ENCODE measurements at regions not wholly inside any gene's neighbourhood (a gene's known extent, or its start where the extent isn't known, plus 50 kb on each side); places are given as distances from the start of the nearest gene placed in this dataset.

DNA sequence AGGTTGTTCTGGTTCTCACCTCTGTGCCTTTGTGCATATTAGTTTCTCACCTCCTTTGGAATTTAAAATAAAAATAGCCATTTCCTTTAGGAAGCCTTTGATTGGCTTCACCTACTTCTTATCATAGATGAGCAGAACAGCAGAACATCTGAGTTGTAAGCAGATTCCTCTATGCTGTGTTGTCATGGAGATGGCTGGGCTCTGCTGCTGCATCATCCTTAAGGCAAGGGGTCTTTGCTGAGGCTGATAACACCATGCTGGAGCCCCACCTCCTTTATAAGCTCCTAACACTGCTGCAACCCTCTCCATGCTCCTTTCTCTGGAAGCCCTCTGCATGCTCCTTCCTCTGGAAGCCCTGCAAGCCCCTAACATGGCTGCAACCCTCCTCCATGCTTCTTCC lies 276.5 kb upstream of the TCF21 start:
- TF ChIP-seq, protein P1, sequence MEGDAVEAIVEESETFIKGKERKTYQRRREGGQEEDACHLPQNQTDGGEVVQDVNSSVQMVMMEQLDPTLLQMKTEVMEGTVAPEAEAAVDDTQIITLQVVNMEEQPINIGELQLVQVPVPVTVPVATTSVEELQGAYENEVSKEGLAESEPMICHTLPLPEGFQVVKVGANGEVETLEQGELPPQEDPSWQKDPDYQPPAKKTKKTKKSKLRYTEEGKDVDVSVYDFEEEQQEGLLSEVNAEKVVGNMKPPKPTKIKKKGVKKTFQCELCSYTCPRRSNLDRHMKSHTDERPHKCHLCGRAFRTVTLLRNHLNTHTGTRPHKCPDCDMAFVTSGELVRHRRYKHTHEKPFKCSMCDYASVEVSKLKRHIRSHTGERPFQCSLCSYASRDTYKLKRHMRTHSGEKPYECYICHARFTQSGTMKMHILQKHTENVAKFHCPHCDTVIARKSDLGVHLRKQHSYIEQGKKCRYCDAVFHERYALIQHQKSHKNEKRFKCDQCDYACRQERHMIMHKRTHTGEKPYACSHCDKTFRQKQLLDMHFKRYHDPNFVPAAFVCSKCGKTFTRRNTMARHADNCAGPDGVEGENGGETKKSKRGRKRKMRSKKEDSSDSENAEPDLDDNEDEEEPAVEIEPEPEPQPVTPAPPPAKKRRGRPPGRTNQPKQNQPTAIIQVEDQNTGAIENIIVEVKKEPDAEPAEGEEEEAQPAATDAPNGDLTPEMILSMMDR (IDR thresholded peaks at IDR 0.05), result no peak
- no peak for TF ChIP-seq ZFX (IDR thresholded peaks at IDR 0.05; ENCODE audit: borderline replicate concordance)
- H3K27ac ChIP-seq, result no peak overlapping the region

DNA sequence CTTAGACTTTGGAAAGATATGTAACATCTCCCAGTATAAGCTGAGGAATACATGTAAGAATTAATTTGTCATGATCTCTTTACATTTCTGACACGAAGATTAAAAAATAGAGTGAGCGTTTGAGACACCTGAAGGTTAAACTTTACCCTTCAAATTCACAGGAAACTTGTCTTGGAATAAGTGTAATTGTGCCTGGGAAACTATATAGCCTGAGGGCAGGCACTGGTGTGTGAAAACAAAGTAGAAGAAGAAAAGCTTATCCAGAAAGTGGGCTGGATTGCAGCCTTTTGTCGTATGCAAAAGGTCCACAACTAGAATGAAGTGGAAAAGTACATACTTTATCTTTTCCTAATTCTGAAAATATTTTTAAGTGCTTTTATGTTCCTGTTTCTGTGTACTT lies 275.7 kb upstream of the TCF21 start:
- H3K27ac ChIP-seq, result no peak overlapping the region
- TF ChIP-seq, protein P1 (IDR thresholded peaks at IDR 0.05), result no peak
- no peak for TF ChIP-seq ZFX (IDR thresholded peaks at IDR 0.05; ENCODE audit: borderline replicate concordance)

DNA sequence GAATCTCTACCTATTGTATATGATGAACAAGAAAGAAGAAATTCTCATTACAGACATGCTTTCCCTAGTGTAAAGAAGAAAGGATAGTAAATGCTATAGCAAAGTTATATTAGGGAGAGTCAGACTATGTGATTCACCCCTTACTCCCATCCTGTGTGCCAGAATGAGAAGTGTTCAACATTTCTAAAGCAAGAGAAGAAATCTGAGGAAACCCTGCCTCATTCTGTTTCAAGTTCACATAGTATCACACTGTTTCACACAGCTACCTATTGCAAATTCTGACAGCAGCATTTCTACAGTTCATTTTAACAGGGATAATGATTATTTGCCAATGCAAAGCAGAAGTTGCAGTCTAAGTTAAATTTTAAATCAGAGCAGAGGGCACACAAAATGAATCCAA lies 267.2 kb upstream of the TCF21 start:
- no peak for TF ChIP-seq ZFX (IDR thresholded peaks at IDR 0.05; ENCODE audit: borderline replicate concordance)
- TF ChIP-seq, protein P1 (IDR thresholded peaks at IDR 0.05), result no peak
- H3K27ac ChIP-seq, result no peak overlapping the region

DNA sequence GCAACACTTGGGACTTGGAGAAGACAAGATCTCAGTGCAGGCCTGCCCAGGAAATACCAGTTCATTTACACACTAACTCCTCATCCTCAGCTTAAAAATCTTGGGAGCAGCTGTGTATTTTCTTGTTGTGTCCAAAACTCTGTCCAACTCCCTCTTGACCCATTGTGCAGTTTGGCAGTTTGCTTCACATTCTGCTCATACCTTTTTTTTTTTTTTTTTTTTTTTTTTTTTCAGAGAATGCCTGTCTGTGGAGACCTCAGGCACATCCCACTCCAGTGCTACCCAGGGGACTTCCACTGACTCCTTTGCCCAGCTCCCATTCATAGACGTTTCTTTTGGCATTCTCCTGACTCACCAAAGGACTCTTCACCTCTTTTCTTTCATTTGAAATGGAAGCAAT lies 265.8 kb upstream of the TCF21 start:
- H3K27ac ChIP-seq, result no peak overlapping the region

DNA sequence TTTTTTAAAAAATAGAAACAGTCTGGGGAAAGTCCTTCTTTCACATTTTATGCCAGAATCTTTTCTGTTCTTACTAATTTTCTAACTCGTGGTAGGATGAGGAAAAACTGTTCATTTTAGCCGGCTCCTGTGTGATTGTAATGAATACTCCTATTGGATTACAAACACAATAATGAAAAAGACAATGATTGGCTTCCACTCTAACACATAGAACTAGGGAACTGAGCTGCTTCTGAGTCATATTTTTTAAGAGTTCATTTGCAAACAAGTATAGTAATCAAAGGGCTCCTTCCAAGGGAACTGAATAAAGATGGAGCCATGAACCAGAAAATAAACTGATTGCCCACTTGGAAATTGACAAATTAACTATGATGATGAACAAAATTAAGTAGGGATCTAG lies 265.3 kb upstream of the TCF21 start:
- no peak overlapping the region for H3K27ac ChIP-seq

More for the DNA sequence above, 265.8 kb upstream of the TCF21 start:
- TF ChIP-seq, protein P1 (IDR thresholded peaks at IDR 0.05), result no peak
- TF ChIP-seq ZFX (IDR thresholded peaks at IDR 0.05; ENCODE audit: borderline replicate concordance), result no peak

DNA sequence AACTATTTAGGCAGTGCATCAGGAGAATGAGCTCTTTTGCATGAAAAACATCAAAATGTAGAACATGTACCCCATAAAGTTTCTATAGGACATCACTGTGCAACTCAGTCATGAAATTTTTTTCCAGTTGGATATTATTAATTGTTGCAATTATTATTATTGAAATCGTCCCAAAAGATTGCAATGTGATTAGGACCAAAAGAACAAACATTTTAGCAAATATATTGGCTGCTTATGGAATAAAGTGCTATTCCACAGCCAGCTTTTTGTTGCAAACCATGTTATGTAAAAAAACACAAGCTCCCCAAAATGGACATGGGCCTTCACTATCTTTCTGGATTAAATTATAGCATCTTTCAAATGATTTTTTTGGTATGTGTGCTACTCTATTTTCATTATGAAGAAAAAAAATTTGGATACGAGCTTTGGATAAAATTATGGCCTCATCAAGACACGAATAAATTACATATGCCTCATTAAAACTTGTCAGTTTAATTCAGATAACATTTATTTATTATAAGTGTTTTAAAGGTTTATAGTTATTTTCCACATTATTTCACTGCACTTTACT lies 262.7 kb upstream of the TCF21 start:
- H3K27ac ChIP-seq, result no peak overlapping the region
- TF ChIP-seq, protein P1 (IDR thresholded peaks at IDR 0.05), result no peak
- TF ChIP-seq ZFX (IDR thresholded peaks at IDR 0.05; ENCODE audit: borderline replicate concordance), result no peak

More for the DNA sequence above, 265.3 kb upstream of the TCF21 start:
- TF ChIP-seq ZFX (IDR thresholded peaks at IDR 0.05; ENCODE audit: borderline replicate concordance), result no peak
- TF ChIP-seq, protein P1 (IDR thresholded peaks at IDR 0.05), result no peak

DNA sequence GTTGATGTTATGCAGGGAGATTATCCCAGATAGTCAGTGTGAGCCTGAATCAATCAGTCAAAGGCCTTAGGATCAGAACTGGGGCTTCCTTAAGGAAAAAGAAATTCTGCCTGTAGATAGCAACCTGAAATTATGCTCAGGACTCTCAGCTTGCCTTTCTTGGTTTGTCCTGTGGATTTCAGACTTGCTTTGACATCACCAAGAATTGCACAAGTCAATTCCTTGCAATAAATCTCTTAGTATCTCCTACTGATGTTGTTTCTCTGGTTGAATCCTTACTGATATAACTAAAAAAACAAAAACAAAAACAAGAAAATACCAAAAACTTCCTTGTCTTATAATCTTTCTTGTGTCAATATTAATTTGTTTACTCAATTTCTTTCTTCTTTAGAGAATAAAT lies 258.9 kb upstream of the TCF21 start:
- H3K27ac ChIP-seq, result no peak overlapping the region
- TF ChIP-seq, protein P1 (IDR thresholded peaks at IDR 0.05), result no peak
- no peak for TF ChIP-seq ZFX (IDR thresholded peaks at IDR 0.05; ENCODE audit: borderline replicate concordance)
